GM12872 (cell line): ENCODE measurements at regions not wholly inside any gene's neighbourhood (a gene's known extent, or its start where the extent isn't known, plus 50 kb on each side); places are given as distances from the start of the nearest gene placed in this dataset.

ENCODE experiments used
- TF ChIP-seq, protein P1 (sequence below): IDR thresholded peaks from 3 replicates; pipeline ENCODE4 v1.5.1; 2011; ENCODE audit warnings: low read depth, mild to moderate bottlenecking, low read length, moderate library complexity; ENCODE audit not compliant: insufficient read depth

DNA sequence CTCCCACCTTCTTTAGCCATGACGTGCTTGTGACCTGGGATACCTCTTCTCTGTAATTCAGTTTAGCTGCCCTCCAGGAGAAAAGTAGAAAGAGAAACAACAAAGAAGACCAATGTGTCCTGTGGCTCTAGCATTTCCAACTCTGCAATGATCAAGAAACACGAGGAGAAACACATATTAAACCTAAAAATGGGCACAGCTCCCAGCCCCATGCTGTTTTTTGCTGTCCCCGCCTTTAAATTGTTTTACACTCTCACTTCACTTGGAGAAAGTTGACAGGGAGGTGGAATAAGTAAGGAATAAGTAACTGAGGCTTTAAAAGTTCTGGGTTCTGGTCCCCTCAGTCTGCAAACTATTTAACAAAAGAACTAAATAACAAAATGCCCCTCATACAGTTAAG is 390.6 kb downstream of the TNS1 start:
- TF ChIP-seq, protein P1, sequence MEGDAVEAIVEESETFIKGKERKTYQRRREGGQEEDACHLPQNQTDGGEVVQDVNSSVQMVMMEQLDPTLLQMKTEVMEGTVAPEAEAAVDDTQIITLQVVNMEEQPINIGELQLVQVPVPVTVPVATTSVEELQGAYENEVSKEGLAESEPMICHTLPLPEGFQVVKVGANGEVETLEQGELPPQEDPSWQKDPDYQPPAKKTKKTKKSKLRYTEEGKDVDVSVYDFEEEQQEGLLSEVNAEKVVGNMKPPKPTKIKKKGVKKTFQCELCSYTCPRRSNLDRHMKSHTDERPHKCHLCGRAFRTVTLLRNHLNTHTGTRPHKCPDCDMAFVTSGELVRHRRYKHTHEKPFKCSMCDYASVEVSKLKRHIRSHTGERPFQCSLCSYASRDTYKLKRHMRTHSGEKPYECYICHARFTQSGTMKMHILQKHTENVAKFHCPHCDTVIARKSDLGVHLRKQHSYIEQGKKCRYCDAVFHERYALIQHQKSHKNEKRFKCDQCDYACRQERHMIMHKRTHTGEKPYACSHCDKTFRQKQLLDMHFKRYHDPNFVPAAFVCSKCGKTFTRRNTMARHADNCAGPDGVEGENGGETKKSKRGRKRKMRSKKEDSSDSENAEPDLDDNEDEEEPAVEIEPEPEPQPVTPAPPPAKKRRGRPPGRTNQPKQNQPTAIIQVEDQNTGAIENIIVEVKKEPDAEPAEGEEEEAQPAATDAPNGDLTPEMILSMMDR, result no peak

DNA sequence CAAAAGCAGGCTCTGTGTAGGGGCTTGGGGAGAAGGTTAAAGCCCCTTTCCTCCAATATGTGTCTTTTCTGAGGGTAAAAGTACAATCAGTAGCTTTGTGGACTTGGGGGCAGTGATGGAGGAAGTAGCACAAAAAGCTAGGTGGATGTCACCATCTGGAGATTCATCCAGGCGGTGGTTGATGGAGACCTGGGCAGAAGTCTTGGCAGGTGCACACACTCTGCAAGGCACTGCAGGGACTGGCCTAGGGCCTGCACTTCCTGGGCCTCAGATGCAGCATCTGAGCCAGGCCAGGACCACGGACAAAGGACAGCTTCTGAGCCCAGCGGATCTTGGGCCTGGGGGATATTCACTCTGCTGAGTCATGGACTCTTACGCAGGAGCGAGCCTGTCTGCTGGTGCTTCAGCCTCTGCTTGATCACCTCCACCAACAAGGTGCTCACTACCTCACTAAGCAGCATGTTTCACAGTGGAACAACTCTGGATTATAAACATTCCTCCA is 391.1 kb downstream of the TNS1 start:
- TF ChIP-seq, protein P1, result no peak

DNA sequence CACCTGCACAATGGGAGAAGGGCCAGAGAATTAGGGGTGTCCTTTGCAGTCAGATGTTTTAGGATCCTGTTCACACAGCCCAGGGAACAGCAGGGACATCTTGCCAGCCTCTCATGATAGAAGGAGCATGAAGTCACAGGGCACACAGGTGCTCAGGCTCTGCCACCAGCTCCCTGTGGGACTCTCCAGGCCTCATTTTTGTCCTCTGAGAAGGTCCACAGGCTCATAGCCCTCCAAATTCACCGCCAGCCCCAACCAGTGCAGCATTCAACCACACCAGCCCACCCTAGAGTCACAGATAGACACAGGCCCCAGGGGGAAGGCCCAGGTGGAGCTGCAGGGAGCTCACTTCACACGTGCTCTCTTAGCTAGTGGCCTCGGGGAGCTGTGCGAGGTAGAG is 391.7 kb downstream of the TNS1 start:
- TF ChIP-seq, protein P1, result no peak

DNA sequence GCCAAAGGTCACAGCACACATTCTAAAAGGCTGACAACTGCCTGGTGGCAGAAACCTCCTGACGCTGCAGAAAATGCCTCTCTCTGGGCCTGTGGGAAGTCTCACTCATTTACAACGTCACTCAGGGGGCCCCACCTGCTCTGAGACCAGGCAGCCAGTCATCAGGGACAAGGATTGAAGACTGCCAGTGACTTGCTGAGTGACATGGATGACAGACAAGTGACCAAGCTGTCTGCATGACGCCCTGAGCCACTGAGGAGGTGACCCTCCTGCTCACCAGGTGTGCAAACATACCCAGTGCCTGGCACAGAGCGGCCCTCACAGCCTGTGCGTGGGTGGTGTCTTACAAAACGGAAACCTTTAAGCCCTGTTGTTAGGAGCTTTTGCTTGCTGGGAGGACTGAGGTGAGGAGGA is 392.4 kb downstream of the TNS1 start:
- TF ChIP-seq, protein P1, result no peak

DNA sequence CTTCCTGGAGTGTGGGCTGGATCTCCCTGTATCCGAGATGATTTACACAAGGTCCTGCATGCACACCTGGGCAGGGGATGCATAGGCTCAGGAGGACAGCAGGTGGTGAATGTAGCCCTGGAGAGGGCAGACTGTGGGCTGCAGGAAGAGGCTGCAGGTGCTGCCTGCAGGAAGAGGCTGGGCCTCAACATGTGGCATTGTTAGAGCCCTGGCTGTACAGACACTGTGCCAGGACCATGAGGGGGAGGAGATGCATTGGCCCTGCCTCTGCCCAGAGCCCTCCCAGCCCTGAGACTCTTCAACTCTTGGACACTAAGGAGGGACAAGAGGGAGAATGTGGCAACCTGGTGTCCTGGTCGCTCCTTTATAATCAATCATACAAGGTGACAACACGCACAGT is 392.8 kb downstream of the TNS1 start:
- TF ChIP-seq, protein P1, result no peak

DNA sequence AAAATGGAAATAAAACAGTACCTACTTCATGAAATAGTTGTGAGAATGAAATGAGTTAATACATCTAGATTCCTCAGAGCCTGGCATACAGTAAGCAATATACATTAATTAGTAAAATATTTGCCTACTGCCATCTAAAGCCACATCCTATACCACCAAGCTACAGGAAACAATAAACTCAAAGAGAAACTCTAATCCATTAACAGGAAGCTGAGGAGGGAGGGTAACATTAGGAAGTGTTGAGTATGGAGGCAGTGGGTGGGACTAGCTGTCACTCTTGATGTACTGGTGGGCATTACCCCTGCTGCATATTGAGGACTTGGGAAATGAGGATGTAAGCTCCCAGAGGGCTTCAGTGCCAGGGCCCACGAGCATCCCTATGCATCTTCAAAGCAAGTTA is 396.5 kb downstream of the TNS1 start:
- TF ChIP-seq, protein P1, result no peak

DNA sequence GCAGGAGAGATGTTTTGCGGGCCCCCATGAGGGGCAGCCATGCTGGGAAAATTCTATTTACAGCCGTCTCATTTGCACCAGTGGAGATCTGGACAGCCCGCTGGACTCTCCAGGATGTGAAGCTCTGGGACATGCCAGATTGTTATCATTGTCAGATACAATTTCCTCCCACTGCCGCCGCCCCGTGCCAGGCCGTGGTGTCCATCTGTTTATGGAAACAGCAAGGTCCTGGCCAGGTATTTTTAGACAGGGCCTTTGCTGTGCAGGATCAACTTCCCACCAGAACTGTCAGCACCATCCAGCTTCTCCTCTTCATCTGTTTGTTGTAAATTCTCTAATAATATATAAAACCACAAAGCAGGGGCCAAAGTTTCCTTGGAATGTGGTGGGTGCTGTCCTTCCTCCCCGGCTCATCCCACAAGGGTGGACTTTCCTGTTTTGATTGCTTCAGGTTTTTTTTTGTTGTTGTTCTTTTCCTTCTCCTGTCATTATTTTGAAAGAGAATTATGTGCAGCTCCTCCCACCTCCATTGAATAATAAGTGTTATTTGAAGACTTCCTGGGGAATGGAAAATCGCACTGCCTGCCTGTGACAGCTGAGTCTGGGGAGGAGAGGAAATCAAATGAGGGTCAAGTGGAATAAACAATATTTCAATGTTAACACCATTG is 398.1 kb downstream of the TNS1 start:
- TF ChIP-seq, protein P1, result no peak
